Uterus (tissue), 3 donors: ENCODE measurements at regions not wholly inside any gene's neighbourhood (a gene's known extent, or its start where the extent isn't known, plus 50 kb on each side); places are given as distances from the start of the nearest gene placed in this dataset.

Experiments
- DNase-seq, 2 donors: peaks; one replicate each; pipeline ENCODE4 v3.0.0-alpha.2; 2019 to 2020
- H3K27ac ChIP-seq, 2 donors: fragments of 200-600 bp; sonication (generic); 1 replicate in 1 of 2; 2 replicates in 1 of 2; pipeline ENCODE4 v1.5.1; 2016 to 2018
- H3K27me3 ChIP-seq, 2 donors: fragments of 200-600 bp; sonication (generic); one replicate each; pipeline ENCODE4 v1.5.1; 2018 to 2019; ENCODE audit warnings: control low read depth in 1 of 2
- H3K36me3 ChIP-seq, 2 donors: fragments of 200-600 bp; sonication (generic); one replicate each; pipeline ENCODE4 v1.5.1; 2019; ENCODE audit warnings: control low read depth in 1 of 2
- H3K4me1 ChIP-seq, 2 donors: fragments of 200-600 bp; sonication (generic); one replicate each; pipeline ENCODE4 v1.5.1; 2018 to 2019; ENCODE audit warnings: control low read depth in 1 of 2
- H3K4me3 ChIP-seq, 2 donors: fragments of 200-600 bp; sonication (generic); 1 replicate in 1 of 2; 2 replicates in 1 of 2; pipeline ENCODE4 v1.5.1; 2018 to 2019; ENCODE audit warnings: mild to moderate bottlenecking in 1 of 2
- H3K9me3 ChIP-seq, 2 donors: fragments of 200-600 bp; sonication (generic); one replicate each; pipeline ENCODE4 v1.5.1; 2019; ENCODE audit warnings: control low read depth in 1 of 2
- POLR2A ChIP-seq, 2 donors: fragments of 450-650 bp; IDR thresholded peaks; one replicate each; pipeline ENCODE4 v1.6.1; 2016; ENCODE audit warnings: antibody characterized with exemption in 2 of 2, mild to moderate bottlenecking in 1 of 2, moderate library complexity in 1 of 2
- intact Hi-C: fragments of 100-400 bp; cut with DNase I; formaldehyde crosslinking; loops from one replicate; pipeline ENCODE4 v1.15.1; 2023; ENCODE audit warnings: low total_unique reads
- TF ChIP-seq, protein P1 (sequence below), 4 experiments: fragments of 200-600 bp in 2 of 4; fragments of 450-650 bp in 2 of 4; sonication (generic) in 2 of 4; IDR thresholded peaks; one replicate each; pipeline ENCODE4 v1.5.1; 2016 to 2019; ENCODE audit warnings: antibody characterized with exemption in 4 of 4, mild to moderate bottlenecking in 2 of 4, moderate library complexity in 1 of 4
- donor health status: DM: yes; HTN: yes; CAD: no.

DNA sequence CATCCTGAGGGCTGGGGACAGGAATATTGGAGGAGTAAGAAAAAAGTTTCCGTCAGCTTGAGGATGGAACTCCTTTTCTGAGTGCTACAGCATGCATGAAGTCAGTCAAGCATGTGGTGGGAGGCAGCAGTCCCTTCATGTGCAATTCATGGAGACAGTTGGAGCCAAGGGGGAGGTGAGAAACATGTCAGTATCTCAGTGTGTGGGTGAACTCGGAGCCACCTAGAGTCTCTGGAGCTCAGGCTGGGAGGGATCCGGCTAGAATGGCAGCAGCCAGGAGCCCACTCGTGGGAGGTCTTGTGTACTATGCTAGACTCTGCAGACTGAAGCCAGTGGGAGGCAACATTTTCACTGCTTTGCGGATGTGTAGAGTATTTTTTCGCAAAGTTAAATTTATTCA, 60.3 kb downstream of the AVPR1A start:
- H3K27me3 ChIP-seq: no peaks in the 10 kb centered on the region
- intact Hi-C loops: no loop called here
- TF ChIP-seq, protein P1, sequence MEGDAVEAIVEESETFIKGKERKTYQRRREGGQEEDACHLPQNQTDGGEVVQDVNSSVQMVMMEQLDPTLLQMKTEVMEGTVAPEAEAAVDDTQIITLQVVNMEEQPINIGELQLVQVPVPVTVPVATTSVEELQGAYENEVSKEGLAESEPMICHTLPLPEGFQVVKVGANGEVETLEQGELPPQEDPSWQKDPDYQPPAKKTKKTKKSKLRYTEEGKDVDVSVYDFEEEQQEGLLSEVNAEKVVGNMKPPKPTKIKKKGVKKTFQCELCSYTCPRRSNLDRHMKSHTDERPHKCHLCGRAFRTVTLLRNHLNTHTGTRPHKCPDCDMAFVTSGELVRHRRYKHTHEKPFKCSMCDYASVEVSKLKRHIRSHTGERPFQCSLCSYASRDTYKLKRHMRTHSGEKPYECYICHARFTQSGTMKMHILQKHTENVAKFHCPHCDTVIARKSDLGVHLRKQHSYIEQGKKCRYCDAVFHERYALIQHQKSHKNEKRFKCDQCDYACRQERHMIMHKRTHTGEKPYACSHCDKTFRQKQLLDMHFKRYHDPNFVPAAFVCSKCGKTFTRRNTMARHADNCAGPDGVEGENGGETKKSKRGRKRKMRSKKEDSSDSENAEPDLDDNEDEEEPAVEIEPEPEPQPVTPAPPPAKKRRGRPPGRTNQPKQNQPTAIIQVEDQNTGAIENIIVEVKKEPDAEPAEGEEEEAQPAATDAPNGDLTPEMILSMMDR (IDR thresholded peaks at IDR 0.05): no peak
- no peak for TF ChIP-seq POLR2A (IDR thresholded peaks at IDR 0.05)

DNA sequence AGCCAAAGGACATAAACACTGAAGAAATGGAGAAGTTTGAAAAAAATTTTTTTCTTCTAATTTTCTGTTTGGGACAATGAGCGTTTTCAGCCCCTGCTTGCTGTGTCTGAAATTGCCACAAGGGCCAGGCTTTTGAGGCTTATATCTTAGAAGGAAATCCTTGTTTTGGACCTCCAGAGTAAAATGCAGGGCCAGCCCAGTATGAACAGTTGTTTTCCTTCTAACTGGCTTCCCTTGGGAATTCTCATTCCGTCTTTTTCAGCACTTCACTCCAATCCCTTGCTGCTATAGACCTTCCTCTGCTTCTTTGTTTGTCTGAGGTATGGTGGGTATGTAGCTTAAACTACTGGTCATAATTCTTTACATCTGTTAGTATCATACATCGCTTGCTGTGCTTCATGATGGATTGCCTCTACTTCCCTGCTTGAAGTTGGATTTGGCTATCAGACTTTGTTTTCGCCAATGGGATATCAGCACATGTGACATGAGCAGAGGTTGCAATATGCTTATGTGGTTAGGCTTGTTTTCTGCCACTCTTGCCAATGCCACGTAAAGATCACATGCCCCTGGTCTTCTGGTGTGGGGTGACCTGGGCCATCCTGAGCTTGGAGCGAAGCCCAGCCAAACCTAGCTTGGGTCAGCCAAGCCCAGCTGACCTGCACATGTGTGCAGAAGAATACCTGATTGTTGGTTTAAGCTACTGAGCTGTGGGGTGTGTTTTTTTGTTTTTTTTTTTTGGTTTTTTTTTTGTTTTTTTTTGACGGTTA, 64.7 kb downstream of the AVPR1A start:
- Histone ChIP-seq H3K4me1 (no peaks in the 10 kb centered on the region), H3K9me3 (no peaks in the 10 kb centered on the region), H3K4me3 (no peak overlapping the region), H3K27ac (no peak overlapping the region), H3K36me3 (no peaks in the 10 kb centered on the region), H3K27me3 (no peaks in the 10 kb centered on the region)
- TF ChIP-seq POLR2A (IDR thresholded peaks at IDR 0.05): no peak
- TF ChIP-seq, protein P1 (IDR thresholded peaks at IDR 0.05): no peak
- intact Hi-C loops: no loop called here
- no peak for DNase-seq

More for the DNA sequence above, 60.3 kb downstream of the AVPR1A start:
- no peaks in the 10 kb centered on the region for H3K9me3 ChIP-seq
- no peak for DNase-seq
- H3K4me1 ChIP-seq: no peaks in the 10 kb centered on the region
- H3K36me3 ChIP-seq: no peaks in the 10 kb centered on the region
- H3K27ac ChIP-seq: no peak overlapping the region
- no peak overlapping the region for H3K4me3 ChIP-seq

DNA sequence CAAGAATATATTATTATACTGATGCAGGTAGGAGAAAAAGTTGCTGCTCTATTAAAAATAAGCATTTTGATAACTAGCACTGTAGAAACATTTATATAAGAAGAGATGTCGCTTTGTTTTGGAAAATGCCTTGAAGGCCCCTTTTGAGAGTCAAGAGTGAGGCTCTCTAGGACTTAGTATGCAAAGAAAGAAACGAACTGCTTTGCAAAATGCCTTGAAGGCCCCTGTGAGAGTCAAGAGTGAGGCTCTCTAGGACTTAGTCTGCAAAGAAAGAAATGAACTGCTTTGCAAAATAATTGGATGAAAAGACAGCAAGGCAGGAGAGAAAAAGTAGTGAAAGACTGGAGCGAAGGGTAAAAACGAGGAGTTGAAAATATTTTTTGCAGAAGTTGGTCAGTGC, 65.9 kb downstream of the AVPR1A start:
- TF ChIP-seq, protein P1 (IDR thresholded peaks at IDR 0.05): no peak
- no peak for TF ChIP-seq POLR2A (IDR thresholded peaks at IDR 0.05)
- Histone ChIP-seq H3K4me3 (no peak overlapping the region), H3K27me3 (no peaks in the 10 kb centered on the region), H3K4me1 (no peaks in the 10 kb centered on the region), H3K36me3 (no peaks in the 10 kb centered on the region), H3K9me3 (no peaks in the 10 kb centered on the region), H3K27ac (no peak overlapping the region)
- intact Hi-C loops: no loop called here
- no peak for DNase-seq

DNA sequence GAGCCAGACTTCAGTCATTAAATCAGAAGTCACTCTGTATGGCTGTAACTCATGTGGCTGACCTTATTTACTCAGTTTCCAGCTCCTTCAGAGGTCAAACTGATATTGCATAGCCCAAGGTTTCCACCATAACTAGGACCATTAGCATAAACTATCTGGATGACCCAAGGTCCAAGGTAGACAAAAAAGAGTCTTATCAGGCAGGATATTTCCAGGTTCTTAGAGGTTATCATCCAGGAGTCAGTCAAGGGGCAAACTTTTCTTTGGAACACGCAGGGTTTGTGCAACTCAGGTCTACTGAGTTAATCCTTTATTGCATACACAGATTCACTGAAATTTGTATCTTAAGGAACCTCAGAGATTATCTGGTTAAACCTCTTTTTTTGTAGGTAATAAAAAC, 66.5 kb downstream of the AVPR1A start:
- no peaks in the 10 kb centered on the region for H3K27me3 ChIP-seq
- H3K4me3 ChIP-seq: no peak overlapping the region
- no peak overlapping the region for H3K27ac ChIP-seq
- TF ChIP-seq POLR2A (IDR thresholded peaks at IDR 0.05): no peak
- TF ChIP-seq, protein P1 (IDR thresholded peaks at IDR 0.05): no peak
- DNase-seq: no peak
- no peaks in the 10 kb centered on the region for H3K9me3 ChIP-seq
- H3K36me3 ChIP-seq: no peaks in the 10 kb centered on the region
- intact Hi-C loops: no loop called here
- no peaks in the 10 kb centered on the region for H3K4me1 ChIP-seq

DNA sequence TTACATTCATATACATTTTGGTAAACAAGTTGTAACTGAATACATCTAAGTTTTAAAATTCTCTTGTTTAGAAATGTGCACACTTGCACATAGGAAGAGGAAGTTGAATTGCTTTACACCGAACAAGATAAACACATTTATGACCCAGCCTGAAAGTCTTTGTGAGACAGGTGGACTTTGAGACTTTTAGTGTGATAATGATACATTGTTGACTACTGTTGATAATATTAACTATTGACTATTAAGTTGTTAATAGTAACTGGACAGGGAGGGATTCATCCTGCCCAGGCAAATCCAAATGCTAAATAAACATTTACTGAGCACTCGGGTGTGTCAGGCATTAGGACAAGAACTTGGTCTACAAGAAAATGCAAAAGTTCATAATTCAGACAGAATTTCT, 68.0 kb downstream of the AVPR1A start:
- no peak overlapping the region for H3K4me3 ChIP-seq
- intact Hi-C loops: no loop called here
- H3K36me3 ChIP-seq: no peaks in the 10 kb centered on the region
- no peak for TF ChIP-seq POLR2A (IDR thresholded peaks at IDR 0.05)
- TF ChIP-seq, protein P1 (IDR thresholded peaks at IDR 0.05): no peak
- no peaks in the 10 kb centered on the region for H3K4me1 ChIP-seq
- no peak overlapping the region for H3K27ac ChIP-seq
- no peaks in the 10 kb centered on the region for H3K27me3 ChIP-seq
- no peak for DNase-seq
- H3K9me3 ChIP-seq: no peaks in the 10 kb centered on the region
